ENCODE measurements at regions not wholly inside any gene's neighbourhood (a gene's known extent, or its start where the extent isn't known, plus 50 kb on each side); places are given as distances from the start of the nearest gene placed in this dataset.

- TF ChIP-seq YY1 (IDR thresholded peaks at IDR 0.05; ENCODE audit: insufficient read depth, insufficient read length) (no peak), SUZ12 (IDR thresholded peaks at IDR 0.05; ENCODE audit: extremely low read depth, insufficient read depth, insufficient read length) (no peak), ZNF274 (IDR thresholded peaks at IDR 0.05; ENCODE audit: low read depth, low read length) (no peak)
These were observed 1231.6 kb upstream of the DDX18 start for GRCh38 chr2:116582850-116583249.
